ENCODE measurements at regions not wholly inside any gene's neighbourhood (a gene's known extent, or its start where the extent isn't known, plus 50 kb on each side); places are given as distances from the start of the nearest gene placed in this dataset.

- TF ChIP-seq CTCF (IDR thresholded peaks at IDR 0.05; ENCODE audit: insufficient read depth, low read depth, low read length) (no peak), EZH2 (IDR thresholded peaks at IDR 0.05; ENCODE audit: insufficient read depth, low read length) (no peak)
These were observed 233.3 kb upstream of the SSTR1 start for GRCh38 chr14:37974421-37974820.

All from astrocyte (in vitro differentiated cells and primary cell).